Neural cell (in vitro differentiated cells): ENCODE measurements at regions not wholly inside any gene's neighbourhood (a gene's known extent, or its start where the extent isn't known, plus 50 kb on each side); places are given as distances from the start of the nearest gene placed in this dataset.

Experiments
- CTCF ChIP-seq: fragments of 450-650 bp; IDR thresholded peaks from 2 replicates; pipeline ENCODE4 v1.5.1; 2014; ENCODE audit warnings: antibody characterized with exemption, mild to moderate bottlenecking, moderate library complexity; ENCODE audit not compliant: poor library complexity, severe bottlenecking
- POLR2AphosphoS5 ChIP-seq: IDR thresholded peaks from 2 replicates; pipeline ENCODE4 v1.6.1; 2012

GRCh38 chr13:80093888-80094287, 247.0 kb downstream of the SPRY2 start:
- TF ChIP-seq CTCF: no peak
- TF ChIP-seq POLR2AphosphoS5: no peak
